ENCODE measurements at regions not wholly inside any gene's neighbourhood (a gene's known extent, or its start where the extent isn't known, plus 50 kb on each side); places are given as distances from the start of the nearest gene placed in this dataset.
"Not testable (repeated sequence)": the region's sequence is repeated elsewhere in the genome, so short reads cannot be mapped to it uniquely, and the experiment has no call there.

DNA sequence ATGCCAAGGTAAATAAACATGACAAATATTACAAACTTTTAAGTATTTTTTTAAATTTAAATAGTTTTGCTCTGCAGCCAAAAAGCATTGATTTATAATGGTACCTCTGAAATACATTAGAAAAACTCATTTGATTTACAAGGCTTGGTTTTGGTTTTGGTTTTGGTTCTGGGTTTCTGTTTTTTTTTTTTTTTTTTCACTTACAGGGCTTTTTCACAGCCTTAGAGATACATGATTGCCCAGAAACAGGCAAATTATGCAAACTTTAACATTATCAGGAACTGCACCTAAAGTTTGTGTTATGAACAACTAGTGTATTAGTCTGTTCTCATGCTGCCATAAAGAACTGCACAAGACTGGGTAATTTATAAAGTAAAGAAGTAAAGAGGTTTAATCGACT, 196.4 kb upstream of the DDX53 start:
- TF ChIP-seq POLR2A (IDR thresholded peaks at IDR 0.05) (no peak), POLR2AphosphoS5 (IDR thresholded peaks at IDR 0.05) (no peak)
- TF ChIP-seq, protein P1, sequence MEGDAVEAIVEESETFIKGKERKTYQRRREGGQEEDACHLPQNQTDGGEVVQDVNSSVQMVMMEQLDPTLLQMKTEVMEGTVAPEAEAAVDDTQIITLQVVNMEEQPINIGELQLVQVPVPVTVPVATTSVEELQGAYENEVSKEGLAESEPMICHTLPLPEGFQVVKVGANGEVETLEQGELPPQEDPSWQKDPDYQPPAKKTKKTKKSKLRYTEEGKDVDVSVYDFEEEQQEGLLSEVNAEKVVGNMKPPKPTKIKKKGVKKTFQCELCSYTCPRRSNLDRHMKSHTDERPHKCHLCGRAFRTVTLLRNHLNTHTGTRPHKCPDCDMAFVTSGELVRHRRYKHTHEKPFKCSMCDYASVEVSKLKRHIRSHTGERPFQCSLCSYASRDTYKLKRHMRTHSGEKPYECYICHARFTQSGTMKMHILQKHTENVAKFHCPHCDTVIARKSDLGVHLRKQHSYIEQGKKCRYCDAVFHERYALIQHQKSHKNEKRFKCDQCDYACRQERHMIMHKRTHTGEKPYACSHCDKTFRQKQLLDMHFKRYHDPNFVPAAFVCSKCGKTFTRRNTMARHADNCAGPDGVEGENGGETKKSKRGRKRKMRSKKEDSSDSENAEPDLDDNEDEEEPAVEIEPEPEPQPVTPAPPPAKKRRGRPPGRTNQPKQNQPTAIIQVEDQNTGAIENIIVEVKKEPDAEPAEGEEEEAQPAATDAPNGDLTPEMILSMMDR (IDR thresholded peaks at IDR 0.05) = no peak
- no peaks in the 10 kb centered on the region for H3K36me3 ChIP-seq
- no peak overlapping the region for H3K27ac ChIP-seq
- H3K4me1 ChIP-seq = no peaks in the 10 kb centered on the region
- no peak for DNase-seq (ENCODE audit: low spot score in 2 of 2)
- peaks cover 0 to 5% of the 10 kb centered on the region in 2 donors for H3K27me3 ChIP-seq
- no peaks in the 10 kb centered on the region for H3K9me3 ChIP-seq
- no peak overlapping the region for H3K4me3 ChIP-seq
- intact Hi-C loops (cut with DNase I; ENCODE audit: low total_unique reads) = no loop called here

DNA sequence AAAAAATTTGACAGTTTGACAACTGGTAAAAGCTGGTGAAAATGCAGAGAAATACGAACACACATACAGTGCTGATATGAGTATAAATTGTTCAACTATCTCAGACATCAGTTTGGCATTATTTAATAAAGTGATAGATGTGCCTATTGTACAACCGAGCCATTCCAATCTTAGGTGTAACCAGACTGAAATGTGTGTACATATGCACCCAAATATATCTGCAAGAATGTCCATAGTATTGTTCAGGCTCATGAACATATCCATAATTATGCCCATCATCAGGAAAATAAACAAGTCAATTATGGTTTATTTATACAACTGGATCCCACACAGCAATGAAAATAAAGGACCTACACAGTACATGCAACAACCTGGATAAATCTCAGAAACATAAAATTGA, 188.9 kb upstream of the DDX53 start:
- H3K36me3 ChIP-seq = no peaks in the 10 kb centered on the region
- no peaks in the 10 kb centered on the region for H3K9me3 ChIP-seq
- TF ChIP-seq, protein P1 (IDR thresholded peaks at IDR 0.05) = no peak
- no peak for TF ChIP-seq POLR2A (IDR thresholded peaks at IDR 0.05)
- no peak for TF ChIP-seq POLR2AphosphoS5 (IDR thresholded peaks at IDR 0.05)
- no peaks in the 10 kb centered on the region for H3K4me1 ChIP-seq
- H3K4me3 ChIP-seq = no peak overlapping the region
- no peak for DNase-seq (ENCODE audit: low spot score in 2 of 2)
- H3K27me3 ChIP-seq = peaks cover 0 to 3% of the 10 kb centered on the region in 2 donors
- no peak overlapping the region for H3K27ac ChIP-seq
- intact Hi-C loops (cut with DNase I; ENCODE audit: low total_unique reads) = no loop called here

DNA sequence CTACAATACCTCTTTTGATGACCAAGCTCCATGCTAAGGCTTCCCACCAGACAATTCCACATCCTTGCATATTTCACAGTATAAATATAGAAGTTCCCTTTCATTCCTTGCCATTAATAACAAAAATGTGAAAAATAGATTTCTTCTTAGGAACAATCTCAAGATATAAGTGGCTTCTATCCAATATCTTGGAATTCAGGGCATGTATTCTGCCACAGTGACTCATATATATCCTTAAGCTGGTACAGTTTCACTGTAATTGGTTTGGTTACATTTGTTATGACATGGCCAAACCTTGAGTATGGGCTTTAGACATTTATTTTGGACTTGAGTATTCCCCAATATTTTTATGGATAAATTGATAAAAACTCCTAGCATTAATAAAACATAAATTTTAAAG, 181.7 kb upstream of the DDX53 start:
- H3K9me3 ChIP-seq = no peaks in the 10 kb centered on the region
- no peak overlapping the region for H3K27ac ChIP-seq
- no peak for DNase-seq (ENCODE audit: low spot score in 2 of 2)
- H3K4me3 ChIP-seq = no peak overlapping the region
- no peaks in the 10 kb centered on the region for H3K36me3 ChIP-seq
- no peaks in the 10 kb centered on the region for H3K4me1 ChIP-seq
- TF ChIP-seq POLR2AphosphoS5 (IDR thresholded peaks at IDR 0.05) (no peak), POLR2A (IDR thresholded peaks at IDR 0.05) (no peak)
- TF ChIP-seq, protein P1 (IDR thresholded peaks at IDR 0.05) = no peak
- peaks cover 0 to 3% of the 10 kb centered on the region in 2 donors for H3K27me3 ChIP-seq
- intact Hi-C loops (cut with DNase I; ENCODE audit: low total_unique reads) = no loop called here

DNA sequence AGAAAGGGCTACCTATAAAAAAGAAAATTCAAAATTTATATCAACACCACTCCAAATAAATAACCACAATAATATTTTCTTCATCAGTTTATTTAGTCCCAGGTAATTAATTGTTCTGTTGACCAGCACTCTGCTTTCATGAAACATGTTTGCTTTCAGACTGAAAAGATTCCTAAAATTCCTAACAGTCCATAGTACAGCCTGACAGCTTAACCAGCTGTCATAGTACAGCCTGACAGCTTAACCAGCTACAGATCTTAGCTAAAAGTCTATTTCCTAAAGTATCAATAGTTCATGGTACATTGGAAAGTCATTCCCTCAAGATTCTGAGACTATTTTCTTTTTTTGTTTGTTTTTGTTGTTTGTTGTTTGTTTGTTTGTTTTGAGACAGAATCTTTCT, 144.1 kb upstream of the DDX53 start:
- Histone ChIP-seq H3K9me3 (no peaks in the 10 kb centered on the region), H3K4me1 (no peaks in the 10 kb centered on the region), H3K27ac (no peak overlapping the region), H3K4me3 (no peak overlapping the region), H3K27me3 (peaks cover 0 to 6% of the 10 kb centered on the region in 2 donors), H3K36me3 (no peaks in the 10 kb centered on the region)
- TF ChIP-seq POLR2AphosphoS5 (IDR thresholded peaks at IDR 0.05) (no peak), POLR2A (IDR thresholded peaks at IDR 0.05) (no peak)
- TF ChIP-seq, protein P1 (IDR thresholded peaks at IDR 0.05) = no peak
- intact Hi-C loops (cut with DNase I; ENCODE audit: low total_unique reads) = no loop called here
- DNase-seq (ENCODE audit: low spot score in 2 of 2) = no peak

DNA sequence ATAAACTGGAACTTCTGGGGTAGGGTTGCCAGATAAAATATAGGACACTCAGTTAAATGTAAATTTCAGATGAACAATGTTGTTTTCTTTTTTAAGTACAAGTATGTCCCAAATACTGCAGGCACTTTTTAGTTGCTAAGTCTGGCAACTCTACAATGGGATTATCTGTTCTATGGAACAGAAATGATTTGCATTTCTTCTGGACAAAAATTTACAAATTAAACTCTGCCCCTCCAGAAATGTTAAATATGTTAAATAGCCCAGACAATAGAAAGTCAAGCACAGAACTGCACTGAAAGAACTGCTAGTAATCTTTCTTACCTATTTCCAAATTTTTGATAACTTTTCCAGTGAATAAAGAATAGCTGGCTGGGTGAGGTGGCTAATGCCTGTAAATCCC, 140.1 kb upstream of the DDX53 start:
- intact Hi-C loops (cut with DNase I; ENCODE audit: low total_unique reads) = no loop called here
- no peak overlapping the region for H3K4me3 ChIP-seq
- H3K36me3 ChIP-seq = peaks cover 3% of the 10 kb centered on the region
- no peak overlapping the region for H3K27ac ChIP-seq
- no peaks in the 10 kb centered on the region for H3K9me3 ChIP-seq
- TF ChIP-seq, protein P1 (IDR thresholded peaks at IDR 0.05) = no peak
- TF ChIP-seq POLR2A (IDR thresholded peaks at IDR 0.05) (no peak), POLR2AphosphoS5 (IDR thresholded peaks at IDR 0.05) (no peak)
- peaks cover 0 to 16% of the 10 kb centered on the region in 2 donors for H3K27me3 ChIP-seq
- DNase-seq (ENCODE audit: low spot score in 2 of 2) = no peak
- no peaks in the 10 kb centered on the region for H3K4me1 ChIP-seq

GRCh38 chrX:22866801-22867200, 133.0 kb upstream of the DDX53 start:
- peaks cover 0 to 11% of the 10 kb centered on the region in 2 donors for H3K27me3 ChIP-seq
- intact Hi-C loops (cut with DNase I; ENCODE audit: low total_unique reads) = loop anchor here (5.0 kb wide), 1 partner anchor 310 kb away; no protein-coding TSS in a partner anchor
- not testable (repeated sequence) for H3K4me1 ChIP-seq; H3K36me3 ChIP-seq; DNase-seq (ENCODE audit: low spot score in 2 of 2); H3K27ac ChIP-seq; H3K4me3 ChIP-seq; H3K9me3 ChIP-seq
